ENCODE measurements at regions not wholly inside any gene's neighbourhood (a gene's known extent, or its start where the extent isn't known, plus 50 kb on each side); places are given as distances from the start of the nearest gene placed in this dataset.

DNA sequence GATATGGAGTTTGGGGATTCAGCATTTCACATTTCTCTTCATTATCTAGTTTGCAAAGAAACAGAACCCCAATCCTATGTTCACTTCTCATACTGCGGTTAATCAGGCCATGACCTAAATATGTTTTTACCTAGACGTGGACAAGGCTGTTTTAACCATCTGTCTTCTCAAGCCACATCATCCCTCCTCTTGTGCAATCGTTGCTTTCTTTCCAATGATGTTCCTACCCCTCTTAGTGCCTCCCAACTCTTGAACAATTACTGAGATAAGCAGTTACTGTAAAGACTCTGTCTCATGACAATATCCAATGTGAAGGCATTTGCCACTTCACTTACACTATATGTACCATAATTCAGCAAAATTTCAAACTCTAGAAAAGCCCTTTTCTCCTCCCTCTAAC is 406.2 kb downstream of the LIG4 start:
- DNase-seq = no peak
- no peaks in the 10 kb centered on the region for H3K27me3 ChIP-seq
- intact Hi-C loops (cut with DNase I; ENCODE audit: low total_unique reads) = no loop called here
- H3K36me3 ChIP-seq = no peaks in the 10 kb centered on the region
- TF ChIP-seq, protein P1, sequence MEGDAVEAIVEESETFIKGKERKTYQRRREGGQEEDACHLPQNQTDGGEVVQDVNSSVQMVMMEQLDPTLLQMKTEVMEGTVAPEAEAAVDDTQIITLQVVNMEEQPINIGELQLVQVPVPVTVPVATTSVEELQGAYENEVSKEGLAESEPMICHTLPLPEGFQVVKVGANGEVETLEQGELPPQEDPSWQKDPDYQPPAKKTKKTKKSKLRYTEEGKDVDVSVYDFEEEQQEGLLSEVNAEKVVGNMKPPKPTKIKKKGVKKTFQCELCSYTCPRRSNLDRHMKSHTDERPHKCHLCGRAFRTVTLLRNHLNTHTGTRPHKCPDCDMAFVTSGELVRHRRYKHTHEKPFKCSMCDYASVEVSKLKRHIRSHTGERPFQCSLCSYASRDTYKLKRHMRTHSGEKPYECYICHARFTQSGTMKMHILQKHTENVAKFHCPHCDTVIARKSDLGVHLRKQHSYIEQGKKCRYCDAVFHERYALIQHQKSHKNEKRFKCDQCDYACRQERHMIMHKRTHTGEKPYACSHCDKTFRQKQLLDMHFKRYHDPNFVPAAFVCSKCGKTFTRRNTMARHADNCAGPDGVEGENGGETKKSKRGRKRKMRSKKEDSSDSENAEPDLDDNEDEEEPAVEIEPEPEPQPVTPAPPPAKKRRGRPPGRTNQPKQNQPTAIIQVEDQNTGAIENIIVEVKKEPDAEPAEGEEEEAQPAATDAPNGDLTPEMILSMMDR (IDR thresholded peaks at IDR 0.05) = no peak
- TF ChIP-seq EP300 (IDR thresholded peaks at IDR 0.05) = no peak
- no peak for TF ChIP-seq POLR2AphosphoS5 (IDR thresholded peaks at IDR 0.05)
- no peak for TF ChIP-seq POLR2A (IDR thresholded peaks at IDR 0.05)
- WGBS, 5 donors = 78 to 90% (median 85%) methylated on average over 3 of the region's 3 CpGs
- H3K4me1 ChIP-seq = no peaks in the 10 kb centered on the region
- no peak overlapping the region for H3K4me3 ChIP-seq
- H3K9me3 ChIP-seq = no peaks in the 10 kb centered on the region
- H3K27ac ChIP-seq = no peak overlapping the region

DNA sequence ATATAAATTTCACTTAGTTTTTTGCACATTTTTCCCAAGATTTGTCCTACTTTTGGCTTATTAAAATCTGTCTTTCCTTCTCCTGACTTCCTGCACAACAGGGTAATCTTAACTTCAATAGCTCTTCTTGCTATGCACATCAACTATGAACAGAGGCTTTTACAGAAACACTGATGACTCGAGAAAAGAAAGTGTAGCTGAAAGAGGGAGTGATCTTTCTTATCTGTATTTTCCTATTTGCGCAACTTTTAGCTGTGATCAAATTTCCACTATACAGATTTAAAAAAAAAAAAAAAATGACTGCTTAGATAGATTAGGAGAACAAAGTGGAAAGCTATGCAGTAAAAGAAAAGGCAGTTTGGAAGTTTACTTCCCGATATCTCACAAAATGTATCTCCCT is 406.9 kb downstream of the LIG4 start:
- no peak overlapping the region for H3K27ac ChIP-seq
- H3K4me1 ChIP-seq = no peaks in the 10 kb centered on the region
- H3K36me3 ChIP-seq = no peaks in the 10 kb centered on the region
- no peaks in the 10 kb centered on the region for H3K9me3 ChIP-seq
- H3K27me3 ChIP-seq = no peaks in the 10 kb centered on the region
- no peak for TF ChIP-seq POLR2A (IDR thresholded peaks at IDR 0.05)
- TF ChIP-seq POLR2AphosphoS5 (IDR thresholded peaks at IDR 0.05) = no peak
- TF ChIP-seq, protein P1 (IDR thresholded peaks at IDR 0.05) = no peak
- no peak for TF ChIP-seq EP300 (IDR thresholded peaks at IDR 0.05)
- DNase-seq = no peak
- no peak overlapping the region for H3K4me3 ChIP-seq
- intact Hi-C loops (cut with DNase I; ENCODE audit: low total_unique reads) = no loop called here
- WGBS, 5 donors = 44 to 61% (median 51%) methylated on average over 3 of the region's 3 CpGs

DNA sequence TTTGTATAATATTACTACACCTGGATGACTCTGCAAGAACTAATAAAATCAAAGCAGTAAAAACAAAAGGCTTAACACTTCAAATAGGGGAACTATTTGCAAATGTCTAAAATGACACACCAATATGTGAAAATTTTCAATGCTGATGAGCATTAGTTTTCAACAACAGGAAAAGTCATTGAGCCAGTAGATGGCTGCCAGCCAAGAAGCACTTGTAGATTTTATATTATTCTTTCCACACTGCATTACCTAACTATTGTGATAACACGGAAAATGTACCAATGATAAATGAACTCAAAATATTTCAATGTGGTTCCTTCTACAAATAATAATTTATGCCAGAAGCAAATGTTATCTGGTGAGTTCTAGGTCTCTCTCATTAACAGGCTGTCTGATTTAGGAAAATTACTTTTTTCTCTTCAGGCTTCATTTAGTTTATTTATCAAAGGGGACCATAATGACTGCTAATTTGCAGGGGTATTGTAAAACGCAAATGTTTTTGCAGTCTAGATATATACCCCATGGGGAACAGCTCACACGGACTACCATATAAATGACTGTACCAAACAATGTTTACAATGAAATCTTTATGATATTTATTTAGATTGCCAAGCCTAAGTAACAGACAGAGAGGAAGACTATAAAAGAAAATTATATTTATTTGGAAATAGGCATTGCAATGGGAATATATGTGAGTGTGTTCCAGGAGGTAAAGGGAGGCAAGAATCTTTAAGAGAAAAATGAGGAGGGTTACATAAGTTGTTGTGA is 407.8 kb downstream of the LIG4 start:
- 29 to 41% (median 35%) methylated on average over 3 of the region's 3 CpGs for WGBS, 5 donors

DNA sequence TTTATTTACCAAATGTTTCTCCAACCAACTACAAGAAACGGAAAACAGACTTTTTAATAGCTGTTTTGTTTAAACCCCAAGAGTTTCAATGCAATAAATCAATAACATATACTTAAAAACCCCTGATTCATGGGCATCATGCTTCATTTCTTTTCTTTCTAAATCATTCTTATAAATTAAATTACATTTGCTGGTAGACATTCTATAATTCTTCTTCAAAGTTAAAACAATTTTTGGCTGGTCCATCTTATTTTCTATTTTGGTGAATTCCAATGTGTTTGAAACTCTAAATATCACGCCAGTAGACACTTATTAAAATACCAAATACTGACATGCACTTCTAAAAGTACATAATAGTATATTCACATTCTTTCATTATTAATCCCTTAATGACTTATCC is 408.6 kb downstream of the LIG4 start:
- DNase-seq = no peak
- Histone ChIP-seq H3K9me3 (no peaks in the 10 kb centered on the region), H3K36me3 (no peaks in the 10 kb centered on the region), H3K4me1 (no peaks in the 10 kb centered on the region), H3K27me3 (no peaks in the 10 kb centered on the region), H3K27ac (no peak overlapping the region), H3K4me3 (no peak overlapping the region)
- intact Hi-C loops (cut with DNase I; ENCODE audit: low total_unique reads) = no loop called here
- no peak for TF ChIP-seq POLR2AphosphoS5 (IDR thresholded peaks at IDR 0.05)
- TF ChIP-seq POLR2A (IDR thresholded peaks at IDR 0.05) = no peak
- TF ChIP-seq EP300 (IDR thresholded peaks at IDR 0.05) = no peak
- TF ChIP-seq, protein P1 (IDR thresholded peaks at IDR 0.05) = no peak
- WGBS, 5 donors = 63 to 86% (median 82%) methylated on average over 2 of the region's 2 CpGs

More for the DNA sequence above, 407.8 kb downstream of the LIG4 start:
- no peaks in the 10 kb centered on the region for H3K9me3 ChIP-seq
- DNase-seq = peak in 1 of 2 donors; percentile 32
- no peaks in the 10 kb centered on the region for H3K27me3 ChIP-seq
- no peak overlapping the region for H3K4me3 ChIP-seq
- intact Hi-C loops (cut with DNase I; ENCODE audit: low total_unique reads) = no loop called here
- no peak overlapping the region for H3K27ac ChIP-seq
- no peaks in the 10 kb centered on the region for H3K36me3 ChIP-seq
- no peaks in the 10 kb centered on the region for H3K4me1 ChIP-seq
- TF ChIP-seq POLR2A (IDR thresholded peaks at IDR 0.05) (no peak), POLR2AphosphoS5 (IDR thresholded peaks at IDR 0.05) (no peak), EP300 (IDR thresholded peaks at IDR 0.05) (no peak)
- TF ChIP-seq, protein P1 (IDR thresholded peaks at IDR 0.05) = no peak
